ENCODE measurements at regions not wholly inside any gene's neighbourhood (a gene's known extent, or its start where the extent isn't known, plus 50 kb on each side); places are given as distances from the start of the nearest gene placed in this dataset.

DNA sequence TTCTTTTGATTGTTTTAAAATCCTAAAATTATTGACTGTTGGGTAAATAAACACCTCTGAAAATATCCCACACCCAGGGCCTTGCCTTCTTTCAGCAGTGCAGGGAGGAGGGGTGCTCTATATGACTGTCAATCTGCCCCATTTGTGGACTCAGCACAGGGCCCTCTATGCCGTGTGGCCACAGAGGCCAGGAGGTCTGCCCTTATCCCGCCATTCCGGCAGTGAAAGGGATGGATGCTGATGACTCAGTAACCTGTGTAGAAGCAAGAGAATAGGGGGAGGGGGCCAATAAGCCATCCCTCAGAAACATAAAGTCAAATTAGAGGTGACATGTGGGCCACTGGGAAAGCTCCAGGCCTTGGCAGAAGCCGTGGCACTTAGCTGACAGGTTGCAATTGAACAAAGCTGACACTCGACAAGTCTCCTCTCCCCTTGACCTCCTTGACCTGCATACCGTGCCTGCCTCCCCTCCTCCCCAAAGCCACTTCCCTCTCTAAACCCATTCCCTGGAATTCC lies 281.4 kb upstream of the DYNLRB2 start:
- no peak for TF ChIP-seq EP300 (IDR thresholded peaks at IDR 0.05)
- TF ChIP-seq, protein P1, sequence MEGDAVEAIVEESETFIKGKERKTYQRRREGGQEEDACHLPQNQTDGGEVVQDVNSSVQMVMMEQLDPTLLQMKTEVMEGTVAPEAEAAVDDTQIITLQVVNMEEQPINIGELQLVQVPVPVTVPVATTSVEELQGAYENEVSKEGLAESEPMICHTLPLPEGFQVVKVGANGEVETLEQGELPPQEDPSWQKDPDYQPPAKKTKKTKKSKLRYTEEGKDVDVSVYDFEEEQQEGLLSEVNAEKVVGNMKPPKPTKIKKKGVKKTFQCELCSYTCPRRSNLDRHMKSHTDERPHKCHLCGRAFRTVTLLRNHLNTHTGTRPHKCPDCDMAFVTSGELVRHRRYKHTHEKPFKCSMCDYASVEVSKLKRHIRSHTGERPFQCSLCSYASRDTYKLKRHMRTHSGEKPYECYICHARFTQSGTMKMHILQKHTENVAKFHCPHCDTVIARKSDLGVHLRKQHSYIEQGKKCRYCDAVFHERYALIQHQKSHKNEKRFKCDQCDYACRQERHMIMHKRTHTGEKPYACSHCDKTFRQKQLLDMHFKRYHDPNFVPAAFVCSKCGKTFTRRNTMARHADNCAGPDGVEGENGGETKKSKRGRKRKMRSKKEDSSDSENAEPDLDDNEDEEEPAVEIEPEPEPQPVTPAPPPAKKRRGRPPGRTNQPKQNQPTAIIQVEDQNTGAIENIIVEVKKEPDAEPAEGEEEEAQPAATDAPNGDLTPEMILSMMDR (IDR thresholded peaks at IDR 0.05): no peak
